SU-DHL-6 (cell line): ENCODE measurements at regions not wholly inside any gene's neighbourhood (a gene's known extent, or its start where the extent isn't known, plus 50 kb on each side); places are given as distances from the start of the nearest gene placed in this dataset.

ENCODE experiments used
- EZH2phosphoT487 ChIP-seq: fragments of 200-600 bp; sonication (generic), shearing (Covaris generic); conservative IDR thresholded peaks from 2 replicates; pipeline ENCODE4 v1.6.1; 2018; ENCODE audit warnings: mild to moderate bottlenecking, antibody characterized with exemption, low read length, moderate library complexity, mixed read lengths
- TF ChIP-seq, protein P1 (sequence below): fragments of 200-600 bp; sonication (generic); IDR thresholded peaks from one replicate; pipeline ENCODE4 v1.5.1; 2017; ENCODE audit warnings: antibody characterized with exemption, mild to moderate bottlenecking, low read length, moderate library complexity; ENCODE audit not compliant: insufficient read depth, poor library complexity, severe bottlenecking

DNA sequence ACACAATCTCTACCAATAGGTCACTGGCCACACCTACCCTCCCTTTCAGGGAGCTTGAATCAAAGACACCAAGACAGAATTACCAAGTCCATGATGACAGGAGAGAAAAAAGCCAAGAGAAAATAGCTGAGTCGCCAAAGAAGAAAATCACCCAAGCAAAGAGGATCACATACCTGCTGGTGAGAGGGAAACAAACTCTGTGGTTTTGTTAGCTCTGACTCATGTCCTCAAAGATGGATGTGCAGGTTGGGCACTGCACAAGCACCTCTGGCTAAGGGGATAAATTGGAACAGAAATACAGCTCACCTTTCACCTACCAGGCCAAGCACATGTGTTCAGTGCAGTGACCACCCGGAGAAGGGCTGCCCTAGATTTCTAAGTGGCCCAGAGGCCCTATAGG lies 114.8 kb downstream of the TFAP2A start:
- TF ChIP-seq, protein P1, sequence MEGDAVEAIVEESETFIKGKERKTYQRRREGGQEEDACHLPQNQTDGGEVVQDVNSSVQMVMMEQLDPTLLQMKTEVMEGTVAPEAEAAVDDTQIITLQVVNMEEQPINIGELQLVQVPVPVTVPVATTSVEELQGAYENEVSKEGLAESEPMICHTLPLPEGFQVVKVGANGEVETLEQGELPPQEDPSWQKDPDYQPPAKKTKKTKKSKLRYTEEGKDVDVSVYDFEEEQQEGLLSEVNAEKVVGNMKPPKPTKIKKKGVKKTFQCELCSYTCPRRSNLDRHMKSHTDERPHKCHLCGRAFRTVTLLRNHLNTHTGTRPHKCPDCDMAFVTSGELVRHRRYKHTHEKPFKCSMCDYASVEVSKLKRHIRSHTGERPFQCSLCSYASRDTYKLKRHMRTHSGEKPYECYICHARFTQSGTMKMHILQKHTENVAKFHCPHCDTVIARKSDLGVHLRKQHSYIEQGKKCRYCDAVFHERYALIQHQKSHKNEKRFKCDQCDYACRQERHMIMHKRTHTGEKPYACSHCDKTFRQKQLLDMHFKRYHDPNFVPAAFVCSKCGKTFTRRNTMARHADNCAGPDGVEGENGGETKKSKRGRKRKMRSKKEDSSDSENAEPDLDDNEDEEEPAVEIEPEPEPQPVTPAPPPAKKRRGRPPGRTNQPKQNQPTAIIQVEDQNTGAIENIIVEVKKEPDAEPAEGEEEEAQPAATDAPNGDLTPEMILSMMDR = no peak
- TF ChIP-seq EZH2phosphoT487 = no peak
